ENCODE measurements at regions not wholly inside any gene's neighbourhood (a gene's known extent, or its start where the extent isn't known, plus 50 kb on each side); places are given as distances from the start of the nearest gene placed in this dataset.
A peak's percentile ranks its signal among the peaks of the same experiment; 100 is the strongest.

GRCh38 chr1:2944705-2945104, 76.6 kb upstream of the ACTRT2 start:
- Mint-ChIP-seq H3K27me3 (no peaks in the 10 kb centered on the region), H3K4me1 (peaks cover 17% of the 10 kb centered on the region), H3K27ac (no peak overlapping the region), H3K36me3 (ENCODE audit: low read depth) (no peaks in the 10 kb centered on the region), H3K4me3 (no peak overlapping the region), H3K9me3 (peaks cover 3% of the 10 kb centered on the region)
- DNase-seq (no peak), ATAC-seq (ENCODE audit: low read depth) (no peak)
- POLR2A ChIA-PET = no interaction called here
- intact Hi-C loops (cut with micrococcal nuclease) = no loop called here
- no peak for TF ChIP-seq CTCF (IDR thresholded peaks at IDR 0.05)
- CTCF ChIA-PET = no interaction called here

GRCh38 chr1:2945821-2946231, 75.4 kb upstream of the ACTRT2 start:
- DNase-seq = no peak
- POLR2A ChIA-PET = no interaction called here
- H3K4me1 Mint-ChIP-seq = peaks cover 27% of the 10 kb centered on the region
- peaks cover 3% of the 10 kb centered on the region for H3K9me3 Mint-ChIP-seq
- H3K4me3 Mint-ChIP-seq = no peak overlapping the region
- no peak for TF ChIP-seq CTCF (IDR thresholded peaks at IDR 0.05)
- no peak for ATAC-seq (ENCODE audit: low read depth)
- no peaks in the 10 kb centered on the region for H3K27me3 Mint-ChIP-seq
- CTCF ChIA-PET = no interaction called here
- H3K36me3 Mint-ChIP-seq (ENCODE audit: low read depth) = no peaks in the 10 kb centered on the region
- intact Hi-C loops (cut with micrococcal nuclease) = no loop called here
- H3K27ac Mint-ChIP-seq = no peak overlapping the region

GRCh38 chr1:2946291-2946690, 75.0 kb upstream of the ACTRT2 start:
- ATAC-seq (ENCODE audit: low read depth) (no peak), DNase-seq (no peak)
- intact Hi-C loops (cut with micrococcal nuclease) = no loop called here
- POLR2A ChIA-PET = no interaction called here
- peaks cover 31% of the 10 kb centered on the region for H3K4me1 Mint-ChIP-seq
- H3K36me3 Mint-ChIP-seq (ENCODE audit: low read depth) = no peaks in the 10 kb centered on the region
- CTCF ChIA-PET = no interaction called here
- no peak for TF ChIP-seq CTCF (IDR thresholded peaks at IDR 0.05)
- no peaks in the 10 kb centered on the region for H3K27me3 Mint-ChIP-seq
- H3K27ac Mint-ChIP-seq = no peak overlapping the region
- H3K9me3 Mint-ChIP-seq = peaks cover 2% of the 10 kb centered on the region
- no peak overlapping the region for H3K4me3 Mint-ChIP-seq

- peaks cover 4% of the 10 kb centered on the region for H3K9me3 Mint-ChIP-seq
- ATAC-seq (ENCODE audit: low read depth) (no peak), DNase-seq (no peak)
- POLR2A ChIA-PET = no interaction called here
- H3K27me3 Mint-ChIP-seq = no peaks in the 10 kb centered on the region
- H3K4me3 Mint-ChIP-seq = peak overlapping the region; percentile 21
- peaks cover 38% of the 10 kb centered on the region for H3K4me1 Mint-ChIP-seq
- CTCF ChIA-PET = no interaction called here
- H3K27ac Mint-ChIP-seq = no peak overlapping the region
- TF ChIP-seq CTCF (IDR thresholded peaks at IDR 0.05) = no peak
- intact Hi-C loops (cut with micrococcal nuclease) = no loop called here
- H3K36me3 Mint-ChIP-seq (ENCODE audit: low read depth) = no peaks in the 10 kb centered on the region
Observed at GRCh38 chr1:2946999-2947690, 74.1 kb upstream of the ACTRT2 start.

GRCh38 chr1:2948001-2948750, 73.1 kb upstream of the ACTRT2 start:
- H3K4me3 Mint-ChIP-seq = no peak overlapping the region
- intact Hi-C loops (cut with micrococcal nuclease) = no loop called here
- H3K36me3 Mint-ChIP-seq (ENCODE audit: low read depth) = peaks cover 2% of the 10 kb centered on the region
- peaks cover 6% of the 10 kb centered on the region for H3K9me3 Mint-ChIP-seq
- no peak for ATAC-seq (ENCODE audit: low read depth)
- no peaks in the 10 kb centered on the region for H3K27me3 Mint-ChIP-seq
- TF ChIP-seq CTCF (IDR thresholded peaks at IDR 0.05) = no peak
- ChIA-PET POLR2A (no interaction called here), CTCF (no interaction called here)
- H3K4me1 Mint-ChIP-seq = peaks cover 49% of the 10 kb centered on the region
- DNase-seq = no peak
- no peak overlapping the region for H3K27ac Mint-ChIP-seq

All from activated B cell treated with CpG ODN at 0.5 μM for 24 hours (primary cell).